GM12874 (cell line): ENCODE measurements at regions not wholly inside any gene's neighbourhood (a gene's known extent, or its start where the extent isn't known, plus 50 kb on each side); places are given as distances from the start of the nearest gene placed in this dataset.

Experiments used
- CTCF ChIP-seq: IDR thresholded peaks from 2 replicates; pipeline ENCODE4 v1.5.1; 2011; ENCODE audit warnings: low read depth, mild to moderate bottlenecking, control low read depth, low read length, moderate library complexity; ENCODE audit not compliant: insufficient read depth

- TF ChIP-seq CTCF = no peak
Observed at GRCh38 chr2:175418224-175418835, 236.8 kb upstream of the ATP5MC3 start.

GRCh38 chr2:175414882-175415487 lies 233.5 kb upstream of the ATP5MC3 start:
- peak; percentile 58 for TF ChIP-seq CTCF

- TF ChIP-seq CTCF = no peak
Observed at GRCh38 chr2:175414191-175414881, 232.8 kb upstream of the ATP5MC3 start.

GRCh38 chr2:175404839-175405238 lies 223.3 kb upstream of the ATP5MC3 start:
- TF ChIP-seq CTCF = no peak

- no peak for TF ChIP-seq CTCF
Observed at GRCh38 chr2:175403599-175404221, 222.2 kb upstream of the ATP5MC3 start.

- no peak for TF ChIP-seq CTCF
Observed at GRCh38 chr2:175402571-175402970, 221.1 kb upstream of the ATP5MC3 start.

- TF ChIP-seq CTCF = no peak
Observed at GRCh38 chr2:175401956-175402469, 220.5 kb upstream of the ATP5MC3 start.
